ENCODE measurements at regions not wholly inside any gene's neighbourhood (a gene's known extent, or its start where the extent isn't known, plus 50 kb on each side); places are given as distances from the start of the nearest gene placed in this dataset.

- TF ChIP-seq, protein P1, sequence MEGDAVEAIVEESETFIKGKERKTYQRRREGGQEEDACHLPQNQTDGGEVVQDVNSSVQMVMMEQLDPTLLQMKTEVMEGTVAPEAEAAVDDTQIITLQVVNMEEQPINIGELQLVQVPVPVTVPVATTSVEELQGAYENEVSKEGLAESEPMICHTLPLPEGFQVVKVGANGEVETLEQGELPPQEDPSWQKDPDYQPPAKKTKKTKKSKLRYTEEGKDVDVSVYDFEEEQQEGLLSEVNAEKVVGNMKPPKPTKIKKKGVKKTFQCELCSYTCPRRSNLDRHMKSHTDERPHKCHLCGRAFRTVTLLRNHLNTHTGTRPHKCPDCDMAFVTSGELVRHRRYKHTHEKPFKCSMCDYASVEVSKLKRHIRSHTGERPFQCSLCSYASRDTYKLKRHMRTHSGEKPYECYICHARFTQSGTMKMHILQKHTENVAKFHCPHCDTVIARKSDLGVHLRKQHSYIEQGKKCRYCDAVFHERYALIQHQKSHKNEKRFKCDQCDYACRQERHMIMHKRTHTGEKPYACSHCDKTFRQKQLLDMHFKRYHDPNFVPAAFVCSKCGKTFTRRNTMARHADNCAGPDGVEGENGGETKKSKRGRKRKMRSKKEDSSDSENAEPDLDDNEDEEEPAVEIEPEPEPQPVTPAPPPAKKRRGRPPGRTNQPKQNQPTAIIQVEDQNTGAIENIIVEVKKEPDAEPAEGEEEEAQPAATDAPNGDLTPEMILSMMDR (IDR thresholded peaks at IDR 0.05; ENCODE audit: borderline replicate concordance, insufficient read depth, low read depth, low read length), result no peak
Measured at GRCh38 chr6:16840291-16840690, 79.0 kb upstream of the ATXN1 start.

DNA sequence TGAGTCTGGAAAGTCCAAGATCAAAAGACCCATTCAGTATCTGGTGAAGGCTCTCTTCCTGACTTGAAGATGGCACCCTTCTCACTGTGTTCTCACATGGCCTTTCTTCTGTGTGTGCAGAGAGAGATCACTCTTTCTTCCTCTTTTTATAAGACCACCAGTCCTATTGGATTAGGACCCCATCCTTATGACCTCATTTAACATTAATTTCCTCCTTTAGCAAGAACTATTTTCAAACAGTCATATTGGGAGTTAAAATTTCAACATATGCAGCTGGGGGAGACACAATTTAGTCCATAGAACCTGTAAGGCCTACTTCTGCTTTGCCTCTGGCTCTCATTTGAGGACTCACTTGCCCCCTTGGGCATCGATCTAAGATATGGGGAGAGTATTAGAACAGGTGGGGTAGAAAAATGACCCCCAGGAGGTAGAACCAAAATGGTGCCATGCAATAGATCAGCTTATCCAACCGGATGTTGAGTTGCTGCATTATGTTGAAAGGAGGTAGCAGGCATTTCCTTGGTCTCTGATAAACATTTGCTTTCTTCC lies 78.4 kb upstream of the ATXN1 start:
- no peak overlapping the region for H3K4me3 ChIP-seq (ENCODE audit: low read depth, low read length)
- TF ChIP-seq, protein P1 (IDR thresholded peaks at IDR 0.05; ENCODE audit: borderline replicate concordance, insufficient read depth, low read depth, low read length), result no peak

More at GRCh38 chr6:16840291-16840690, 79.0 kb upstream of the ATXN1 start:
- no peak overlapping the region for H3K4me3 ChIP-seq (ENCODE audit: low read depth, low read length)

- no peak overlapping the region for H3K4me3 ChIP-seq (ENCODE audit: low read depth, low read length)
Measured at GRCh38 chr6:16837217-16837972, 76.1 kb upstream of the ATXN1 start.

GRCh38 chr6:16836144-16836981 lies 75.1 kb upstream of the ATXN1 start:
- TF ChIP-seq, protein P1 (IDR thresholded peaks at IDR 0.05; ENCODE audit: borderline replicate concordance, insufficient read depth, low read depth, low read length), result no peak
- H3K4me3 ChIP-seq (ENCODE audit: low read depth, low read length), result no peak overlapping the region

More at GRCh38 chr6:16837217-16837972, 76.1 kb upstream of the ATXN1 start:
- TF ChIP-seq, protein P1 (IDR thresholded peaks at IDR 0.05; ENCODE audit: borderline replicate concordance, insufficient read depth, low read depth, low read length), result no peak

DNA sequence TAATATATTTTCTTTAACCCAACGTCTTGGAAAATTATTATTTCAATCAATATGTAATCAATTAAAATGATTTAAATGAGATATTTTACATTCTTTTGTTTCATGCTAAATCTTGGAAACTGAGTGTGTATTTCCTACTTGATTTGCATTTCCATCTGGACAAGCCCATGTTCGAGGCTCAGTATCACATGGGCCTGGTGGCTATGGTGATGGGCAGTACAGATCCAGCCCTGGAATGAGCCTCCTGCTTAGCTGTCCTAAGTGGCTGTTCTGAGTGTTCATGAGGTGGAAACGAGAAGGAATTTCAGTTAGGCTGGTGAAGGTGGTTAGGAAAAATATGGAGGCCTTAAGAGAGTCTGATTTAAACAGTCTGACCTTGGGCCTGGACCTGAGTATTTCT lies 73.0 kb upstream of the ATXN1 start:
- H3K4me3 ChIP-seq (ENCODE audit: low read depth, low read length), result no peak overlapping the region
- TF ChIP-seq, protein P1 (IDR thresholded peaks at IDR 0.05; ENCODE audit: borderline replicate concordance, insufficient read depth, low read depth, low read length), result no peak

DNA sequence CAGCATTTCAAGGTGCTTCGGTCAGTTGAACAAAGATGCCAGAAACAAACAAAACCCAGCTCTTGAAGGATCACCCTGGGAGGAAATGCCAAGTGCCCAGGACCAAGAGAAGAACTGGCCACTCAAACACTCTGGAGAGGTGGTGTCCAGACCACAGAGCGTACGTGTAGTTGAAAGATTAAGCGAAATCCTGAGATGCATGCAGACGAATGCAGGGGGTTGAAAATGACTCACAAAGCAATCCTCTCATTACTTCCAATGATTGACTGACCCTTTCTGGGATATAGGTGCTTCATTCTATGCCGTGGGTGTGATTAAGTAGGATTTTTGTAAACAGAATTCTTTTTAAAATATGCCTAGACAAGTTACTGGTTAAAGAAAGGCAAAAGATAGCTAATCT lies 71.5 kb upstream of the ATXN1 start:
- TF ChIP-seq, protein P1 (IDR thresholded peaks at IDR 0.05; ENCODE audit: borderline replicate concordance, insufficient read depth, low read depth, low read length), result no peak
- H3K4me3 ChIP-seq (ENCODE audit: low read depth, low read length), result no peak overlapping the region

All from GM12875 (cell line).